ENCODE measurements at regions not wholly inside any gene's neighbourhood (a gene's known extent, or its start where the extent isn't known, plus 50 kb on each side); places are given as distances from the start of the nearest gene placed in this dataset.

DNA sequence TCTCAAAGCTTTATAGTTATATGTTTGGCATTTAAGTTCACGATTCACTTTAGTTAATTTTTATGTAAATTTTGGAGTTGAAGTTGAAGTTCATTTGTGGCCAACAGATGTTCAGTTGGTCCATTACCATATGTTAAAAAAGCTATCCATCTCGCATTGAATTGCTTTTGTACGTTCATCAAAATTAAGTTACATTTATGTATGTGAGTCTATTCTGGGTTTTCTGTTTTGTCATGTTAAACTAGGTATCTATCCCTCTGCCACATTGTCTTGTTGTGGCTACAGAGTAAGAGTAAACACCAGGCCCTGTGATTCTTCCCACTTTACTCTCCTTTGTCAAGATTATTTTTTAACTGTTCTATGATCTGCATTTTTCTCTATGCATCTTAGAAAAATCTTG is 237.3 kb downstream of the BMP2 start:
- no peak for ATAC-seq
- Histone ChIP-seq H3K36me3 (no peaks in the 10 kb centered on the region), H3K4me1 (no peaks in the 10 kb centered on the region), H3K4me3 (no peak overlapping the region), H3K9me3 (peaks cover 20% of the 10 kb centered on the region), H3K27me3 (ENCODE audit: low read depth) (no peaks in the 10 kb centered on the region), H3K27ac (no peak overlapping the region)
- intact Hi-C loops (cut with DNase I) = no loop called here
- no peak for DNase-seq
- TF ChIP-seq, protein P1, sequence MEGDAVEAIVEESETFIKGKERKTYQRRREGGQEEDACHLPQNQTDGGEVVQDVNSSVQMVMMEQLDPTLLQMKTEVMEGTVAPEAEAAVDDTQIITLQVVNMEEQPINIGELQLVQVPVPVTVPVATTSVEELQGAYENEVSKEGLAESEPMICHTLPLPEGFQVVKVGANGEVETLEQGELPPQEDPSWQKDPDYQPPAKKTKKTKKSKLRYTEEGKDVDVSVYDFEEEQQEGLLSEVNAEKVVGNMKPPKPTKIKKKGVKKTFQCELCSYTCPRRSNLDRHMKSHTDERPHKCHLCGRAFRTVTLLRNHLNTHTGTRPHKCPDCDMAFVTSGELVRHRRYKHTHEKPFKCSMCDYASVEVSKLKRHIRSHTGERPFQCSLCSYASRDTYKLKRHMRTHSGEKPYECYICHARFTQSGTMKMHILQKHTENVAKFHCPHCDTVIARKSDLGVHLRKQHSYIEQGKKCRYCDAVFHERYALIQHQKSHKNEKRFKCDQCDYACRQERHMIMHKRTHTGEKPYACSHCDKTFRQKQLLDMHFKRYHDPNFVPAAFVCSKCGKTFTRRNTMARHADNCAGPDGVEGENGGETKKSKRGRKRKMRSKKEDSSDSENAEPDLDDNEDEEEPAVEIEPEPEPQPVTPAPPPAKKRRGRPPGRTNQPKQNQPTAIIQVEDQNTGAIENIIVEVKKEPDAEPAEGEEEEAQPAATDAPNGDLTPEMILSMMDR (IDR thresholded peaks at IDR 0.05) = no peak

DNA sequence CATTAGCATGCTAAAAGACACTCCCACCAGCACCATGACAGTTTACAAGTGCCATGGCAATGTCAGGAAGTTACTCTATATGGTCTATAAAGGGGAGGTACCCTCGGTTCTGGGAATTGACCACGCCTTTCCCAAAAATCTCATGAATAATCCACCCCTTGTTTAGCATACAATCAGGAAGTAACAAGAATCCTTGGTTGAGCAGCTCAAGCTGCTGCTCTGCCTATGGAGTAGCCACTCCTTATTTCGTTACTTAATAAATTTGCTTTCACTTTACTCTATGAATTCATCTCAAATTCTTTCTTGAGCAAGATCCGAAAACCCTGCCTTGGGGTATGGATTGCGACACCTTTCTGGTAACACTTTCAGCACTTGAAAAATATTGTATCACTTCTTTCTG is 243.0 kb downstream of the BMP2 start:
- DNase-seq (no peak), ATAC-seq (peak; percentile 70 to 85)
- H3K27me3 ChIP-seq (ENCODE audit: low read depth) = no peaks in the 10 kb centered on the region
- intact Hi-C loops (cut with DNase I) = no loop called here
- TF ChIP-seq, protein P1 (IDR thresholded peaks at IDR 0.05) = no peak
- H3K4me3 ChIP-seq = no peak overlapping the region
- no peaks in the 10 kb centered on the region for H3K4me1 ChIP-seq
- no peak overlapping the region for H3K27ac ChIP-seq
- peaks cover 20% of the 10 kb centered on the region for H3K9me3 ChIP-seq
- no peaks in the 10 kb centered on the region for H3K36me3 ChIP-seq

DNA sequence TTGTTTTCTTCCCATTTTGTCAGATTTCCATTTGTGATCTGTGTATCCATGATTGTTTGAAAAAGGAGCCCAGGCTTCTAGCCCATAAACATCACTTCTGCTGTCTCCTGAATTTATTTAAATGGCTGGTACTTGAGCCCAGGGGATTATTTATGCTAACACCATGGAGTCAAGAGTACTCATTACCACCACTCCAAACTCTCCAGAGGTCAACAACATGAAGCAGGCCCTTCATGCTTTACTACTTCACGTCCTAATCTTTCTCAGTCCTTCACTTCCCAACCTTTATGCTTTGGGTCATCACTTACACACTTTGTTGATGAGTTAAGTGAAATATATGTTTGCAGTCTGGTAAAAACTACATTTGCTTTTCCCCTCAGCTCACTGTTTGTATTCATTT is 247.8 kb downstream of the BMP2 start:
- Histone ChIP-seq H3K9me3 (no peaks in the 10 kb centered on the region), H3K4me1 (no peaks in the 10 kb centered on the region), H3K36me3 (no peaks in the 10 kb centered on the region), H3K27me3 (ENCODE audit: low read depth) (no peaks in the 10 kb centered on the region), H3K4me3 (no peak overlapping the region), H3K27ac (no peak overlapping the region)
- ATAC-seq = peak; percentile 74 to 84
- TF ChIP-seq, protein P1 (IDR thresholded peaks at IDR 0.05) = no peak
- intact Hi-C loops (cut with DNase I) = no loop called here
- no peak for DNase-seq

DNA sequence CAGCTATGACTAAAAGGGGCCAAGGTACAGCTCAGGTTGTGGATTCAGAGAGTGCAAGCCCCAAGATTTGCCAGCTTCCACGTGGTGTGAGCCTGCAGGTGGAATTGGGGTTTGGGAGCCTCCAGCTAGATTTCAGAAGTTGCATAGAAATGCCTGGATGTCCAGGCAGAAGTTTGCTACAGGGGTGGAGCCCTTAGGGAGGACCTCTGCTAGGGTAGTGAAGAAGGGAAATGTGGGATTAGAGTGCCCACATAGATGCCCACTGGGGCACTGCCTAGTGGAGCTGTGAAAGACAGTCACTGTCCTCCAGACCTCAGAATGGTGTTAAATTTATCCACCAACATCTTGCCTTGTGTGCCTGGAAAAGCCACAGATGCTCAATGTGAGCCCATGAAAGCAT is 255.1 kb downstream of the BMP2 start:
- no peak overlapping the region for H3K27ac ChIP-seq
- DNase-seq = no peak
- no peaks in the 10 kb centered on the region for H3K27me3 ChIP-seq (ENCODE audit: low read depth)
- H3K36me3 ChIP-seq = no peaks in the 10 kb centered on the region
- TF ChIP-seq, protein P1 (IDR thresholded peaks at IDR 0.05) = no peak
- no peaks in the 10 kb centered on the region for H3K9me3 ChIP-seq
- no peak overlapping the region for H3K4me3 ChIP-seq
- no peaks in the 10 kb centered on the region for H3K4me1 ChIP-seq
- intact Hi-C loops (cut with DNase I) = no loop called here
- ATAC-seq = no peak

DNA sequence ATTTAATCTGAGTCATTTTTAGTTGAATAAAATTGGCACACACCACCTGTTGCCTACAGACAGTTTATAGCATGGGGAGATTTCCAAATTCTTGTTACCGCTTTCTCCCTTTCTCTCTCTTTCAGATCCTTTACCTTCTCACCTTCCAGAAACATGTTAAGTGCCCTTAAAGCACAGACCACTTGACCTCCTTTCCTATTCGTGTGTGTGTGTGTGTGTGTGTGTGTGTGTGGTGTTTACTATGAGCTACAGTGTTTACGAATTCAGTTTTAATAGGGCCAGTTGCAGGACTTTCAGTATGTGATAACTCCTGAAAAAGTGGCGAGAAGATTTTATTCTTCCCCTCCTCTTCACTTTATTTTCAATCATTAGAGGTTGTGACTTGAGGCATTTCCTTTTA is 258.1 kb downstream of the BMP2 start:
- ATAC-seq (peak; percentile 42 to 73), DNase-seq (no peak)
- Histone ChIP-seq H3K27ac (no peak overlapping the region), H3K4me1 (no peaks in the 10 kb centered on the region), H3K36me3 (no peaks in the 10 kb centered on the region), H3K27me3 (ENCODE audit: low read depth) (no peaks in the 10 kb centered on the region), H3K4me3 (no peak overlapping the region), H3K9me3 (no peaks in the 10 kb centered on the region)
- TF ChIP-seq, protein P1 (IDR thresholded peaks at IDR 0.05) = no peak
- intact Hi-C loops (cut with DNase I) = no loop called here

DNA sequence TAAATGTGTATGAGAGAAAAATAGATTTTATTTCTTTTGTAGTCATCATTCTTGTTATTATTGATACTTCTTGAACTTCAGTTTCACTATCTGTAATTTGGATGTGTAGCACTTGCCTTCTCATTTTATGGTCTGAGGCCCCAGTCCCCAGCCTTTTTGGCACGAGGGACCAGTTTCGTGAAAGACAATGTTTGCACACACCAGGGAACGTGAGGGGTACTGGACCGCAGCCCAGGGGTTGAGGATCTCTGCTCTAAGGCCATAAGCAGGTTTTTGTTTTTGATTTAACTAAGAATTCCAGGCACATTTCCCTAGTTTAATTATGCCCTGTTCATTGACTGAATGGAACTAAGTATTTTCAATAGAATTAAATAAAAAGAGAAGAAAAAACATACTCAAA is 261.5 kb downstream of the BMP2 start:
- intact Hi-C loops (cut with DNase I) = no loop called here
- H3K9me3 ChIP-seq = no peaks in the 10 kb centered on the region
- DNase-seq (no peak), ATAC-seq (no peak)
- TF ChIP-seq, protein P1 (IDR thresholded peaks at IDR 0.05) = no peak
- no peaks in the 10 kb centered on the region for H3K4me1 ChIP-seq
- H3K4me3 ChIP-seq = no peak overlapping the region
- no peaks in the 10 kb centered on the region for H3K36me3 ChIP-seq
- no peak overlapping the region for H3K27ac ChIP-seq
- no peaks in the 10 kb centered on the region for H3K27me3 ChIP-seq (ENCODE audit: low read depth)
